ENCODE measurements at regions not wholly inside any gene's neighbourhood (a gene's known extent, or its start where the extent isn't known, plus 50 kb on each side); places are given as distances from the start of the nearest gene placed in this dataset.

- no peak for DNase-seq
These were observed 273.9 kb downstream of the BCOR start for GRCh38 chrX:39823854-39824253.

GRCh38 chrX:39826813-39827543 is 270.8 kb downstream of the BCOR start:
- DNase-seq = no peak

- DNase-seq = no peak
These were observed 269.8 kb downstream of the BCOR start for GRCh38 chrX:39827951-39828350.

- DNase-seq = no peak
These were observed 268.8 kb downstream of the BCOR start for GRCh38 chrX:39828971-39829370.

GRCh38 chrX:39829965-39830364 is 267.8 kb downstream of the BCOR start:
- DNase-seq = no peak

- no peak for DNase-seq
These were observed 267.3 kb downstream of the BCOR start for GRCh38 chrX:39830414-39830813.

GRCh38 chrX:39832211-39832610 is 265.5 kb downstream of the BCOR start:
- no peak for DNase-seq

- no peak for DNase-seq
These were observed 263.2 kb downstream of the BCOR start for GRCh38 chrX:39834600-39834999.

- no peak for DNase-seq
These were observed 262.5 kb downstream of the BCOR start for GRCh38 chrX:39835241-39835640.

GRCh38 chrX:39835776-39836175 is 262.0 kb downstream of the BCOR start:
- no peak for DNase-seq

- DNase-seq = no peak
These were observed 260.8 kb downstream of the BCOR start for GRCh38 chrX:39836802-39837420.

- no peak for DNase-seq
These were observed 260.1 kb downstream of the BCOR start for GRCh38 chrX:39837688-39838087.

GRCh38 chrX:39839371-39839770 is 258.4 kb downstream of the BCOR start:
- no peak for DNase-seq

- DNase-seq = no peak
These were observed 257.6 kb downstream of the BCOR start for GRCh38 chrX:39840133-39840532.

- DNase-seq = no peak
These were observed 257.1 kb downstream of the BCOR start for GRCh38 chrX:39840581-39841093.

- no peak for DNase-seq
These were observed 256.2 kb downstream of the BCOR start for GRCh38 chrX:39841604-39842003.

GRCh38 chrX:39842281-39842973 is 255.3 kb downstream of the BCOR start:
- DNase-seq = no peak

- no peak for DNase-seq
These were observed 254.4 kb downstream of the BCOR start for GRCh38 chrX:39843318-39843717.

GRCh38 chrX:39845233-39845632 is 252.5 kb downstream of the BCOR start:
- DNase-seq = no peak

- DNase-seq = no peak
These were observed 251.3 kb downstream of the BCOR start for GRCh38 chrX:39846460-39846859.

- no peak for DNase-seq
These were observed 249.5 kb downstream of the BCOR start for GRCh38 chrX:39848243-39848642.

GRCh38 chrX:39848900-39849299 is 248.9 kb downstream of the BCOR start:
- no peak for DNase-seq

- DNase-seq = no peak
These were observed 247.5 kb downstream of the BCOR start for GRCh38 chrX:39850209-39850608.

GRCh38 chrX:39850630-39851152 is 247.1 kb downstream of the BCOR start:
- no peak for DNase-seq
